ENCODE measurements at regions not wholly inside any gene's neighbourhood (a gene's known extent, or its start where the extent isn't known, plus 50 kb on each side); places are given as distances from the start of the nearest gene placed in this dataset.

- WGBS (ENCODE audit: insufficient coverage), result 68% methylated on average over 3 of the region's 7 CpGs
- H3K4me1 ChIP-seq (ENCODE audit: control insufficient read depth, insufficient read depth, low read length), result no peaks in the 10 kb centered on the region
- H3K36me3 ChIP-seq (ENCODE audit: control insufficient read depth, insufficient read depth, low read length), result no peaks in the 10 kb centered on the region
- no peak for DNase-seq
- H3K4me3 ChIP-seq (ENCODE audit: low read length), result no peak overlapping the region
- H3K27me3 ChIP-seq (ENCODE audit: control insufficient read depth, insufficient read depth, low read length), result no peaks in the 10 kb centered on the region
- no peaks in the 10 kb centered on the region for H3K9me3 ChIP-seq (replicated peaks; ENCODE audit: control insufficient read depth, low read depth, low read length)
- no peak overlapping the region for H3K27ac ChIP-seq (ENCODE audit: low read length)
Measured at GRCh38 chr4:125663896-125664767, 349.4 kb downstream of the FAT4 start.

GRCh38 chr4:125666635-125667034, 351.9 kb downstream of the FAT4 start:
- Histone ChIP-seq H3K4me1 (ENCODE audit: control insufficient read depth, insufficient read depth, low read length) (no peaks in the 10 kb centered on the region), H3K36me3 (ENCODE audit: control insufficient read depth, insufficient read depth, low read length) (no peaks in the 10 kb centered on the region), H3K27ac (ENCODE audit: low read length) (no peak overlapping the region), H3K4me3 (ENCODE audit: low read length) (no peak overlapping the region), H3K27me3 (ENCODE audit: control insufficient read depth, insufficient read depth, low read length) (no peaks in the 10 kb centered on the region), H3K9me3 (replicated peaks; ENCODE audit: control insufficient read depth, low read depth, low read length) (no peaks in the 10 kb centered on the region)
- no peak for DNase-seq
- no CpG with 5 or more reads among the region's 1 CpG for WGBS (ENCODE audit: insufficient coverage)

GRCh38 chr4:125676156-125676555, 361.4 kb downstream of the FAT4 start:
- no peak overlapping the region for H3K4me3 ChIP-seq (ENCODE audit: low read length)
- no peaks in the 10 kb centered on the region for H3K9me3 ChIP-seq (replicated peaks; ENCODE audit: control insufficient read depth, low read depth, low read length)
- no peaks in the 10 kb centered on the region for H3K4me1 ChIP-seq (ENCODE audit: control insufficient read depth, insufficient read depth, low read length)
- H3K36me3 ChIP-seq (ENCODE audit: control insufficient read depth, insufficient read depth, low read length), result no peaks in the 10 kb centered on the region
- WGBS (ENCODE audit: insufficient coverage), result 96% methylated on average over 14 of the region's 14 CpGs
- H3K27me3 ChIP-seq (ENCODE audit: control insufficient read depth, insufficient read depth, low read length), result no peaks in the 10 kb centered on the region
- H3K27ac ChIP-seq (ENCODE audit: low read length), result no peak overlapping the region
- no peak for DNase-seq

GRCh38 chr4:125676583-125676982, 361.8 kb downstream of the FAT4 start:
- no peaks in the 10 kb centered on the region for H3K9me3 ChIP-seq (replicated peaks; ENCODE audit: control insufficient read depth, low read depth, low read length)
- no peaks in the 10 kb centered on the region for H3K36me3 ChIP-seq (ENCODE audit: control insufficient read depth, insufficient read depth, low read length)
- no peak overlapping the region for H3K27ac ChIP-seq (ENCODE audit: low read length)
- H3K4me3 ChIP-seq (ENCODE audit: low read length), result no peak overlapping the region
- 94% methylated on average over 10 of the region's 12 CpGs for WGBS (ENCODE audit: insufficient coverage)
- no peak for DNase-seq
- H3K27me3 ChIP-seq (ENCODE audit: control insufficient read depth, insufficient read depth, low read length), result no peaks in the 10 kb centered on the region
- H3K4me1 ChIP-seq (ENCODE audit: control insufficient read depth, insufficient read depth, low read length), result no peaks in the 10 kb centered on the region

GRCh38 chr4:125677665-125678307, 363.0 kb downstream of the FAT4 start:
- H3K9me3 ChIP-seq (replicated peaks; ENCODE audit: control insufficient read depth, low read depth, low read length), result no peaks in the 10 kb centered on the region
- no CpG with 5 or more reads among the region's 2 CpGs for WGBS (ENCODE audit: insufficient coverage)
- H3K27ac ChIP-seq (ENCODE audit: low read length), result no peak overlapping the region
- H3K4me1 ChIP-seq (ENCODE audit: control insufficient read depth, insufficient read depth, low read length), result no peaks in the 10 kb centered on the region
- no peaks in the 10 kb centered on the region for H3K36me3 ChIP-seq (ENCODE audit: control insufficient read depth, insufficient read depth, low read length)
- H3K4me3 ChIP-seq (ENCODE audit: low read length), result no peak overlapping the region
- DNase-seq, result no peak
- no peaks in the 10 kb centered on the region for H3K27me3 ChIP-seq (ENCODE audit: control insufficient read depth, insufficient read depth, low read length)

- no peak for DNase-seq
- Histone ChIP-seq H3K4me3 (ENCODE audit: low read length) (no peak overlapping the region), H3K27me3 (ENCODE audit: control insufficient read depth, insufficient read depth, low read length) (no peaks in the 10 kb centered on the region)
Measured at GRCh38 chr4:125679989-125680388, 365.2 kb downstream of the FAT4 start.

GRCh38 chr4:125681240-125681639, 366.5 kb downstream of the FAT4 start:
- Histone ChIP-seq H3K4me1 (ENCODE audit: control insufficient read depth, insufficient read depth, low read length) (no peaks in the 10 kb centered on the region), H3K27ac (ENCODE audit: low read length) (no peak overlapping the region), H3K36me3 (ENCODE audit: control insufficient read depth, insufficient read depth, low read length) (no peaks in the 10 kb centered on the region), H3K27me3 (ENCODE audit: control insufficient read depth, insufficient read depth, low read length) (no peaks in the 10 kb centered on the region), H3K4me3 (ENCODE audit: low read length) (no peak overlapping the region), H3K9me3 (replicated peaks; ENCODE audit: control insufficient read depth, low read depth, low read length) (no peaks in the 10 kb centered on the region)
- no CpG with 5 or more reads among the region's 1 CpG for WGBS (ENCODE audit: insufficient coverage)
- peak; percentile 80 for DNase-seq

More at GRCh38 chr4:125679989-125680388, 365.2 kb downstream of the FAT4 start:
- H3K9me3 ChIP-seq (replicated peaks; ENCODE audit: control insufficient read depth, low read depth, low read length), result no peaks in the 10 kb centered on the region
- H3K36me3 ChIP-seq (ENCODE audit: control insufficient read depth, insufficient read depth, low read length), result no peaks in the 10 kb centered on the region
- no peaks in the 10 kb centered on the region for H3K4me1 ChIP-seq (ENCODE audit: control insufficient read depth, insufficient read depth, low read length)
- H3K27ac ChIP-seq (ENCODE audit: low read length), result no peak overlapping the region

GRCh38 chr4:125682730-125683129, 368.0 kb downstream of the FAT4 start:
- DNase-seq, result no peak
- Histone ChIP-seq H3K9me3 (replicated peaks; ENCODE audit: control insufficient read depth, low read depth, low read length) (no peaks in the 10 kb centered on the region), H3K27ac (ENCODE audit: low read length) (no peak overlapping the region), H3K36me3 (ENCODE audit: control insufficient read depth, insufficient read depth, low read length) (no peaks in the 10 kb centered on the region), H3K4me1 (ENCODE audit: control insufficient read depth, insufficient read depth, low read length) (no peaks in the 10 kb centered on the region), H3K4me3 (ENCODE audit: low read length) (no peak overlapping the region), H3K27me3 (ENCODE audit: control insufficient read depth, insufficient read depth, low read length) (no peaks in the 10 kb centered on the region)
- WGBS (ENCODE audit: insufficient coverage), result 97% methylated on average over 12 of the region's 18 CpGs

GRCh38 chr4:125688841-125689240, 374.1 kb downstream of the FAT4 start:
- no peaks in the 10 kb centered on the region for H3K27me3 ChIP-seq (ENCODE audit: control insufficient read depth, insufficient read depth, low read length)
- no peak for DNase-seq
- no peak overlapping the region for H3K4me3 ChIP-seq (ENCODE audit: low read length)
- H3K9me3 ChIP-seq (replicated peaks; ENCODE audit: control insufficient read depth, low read depth, low read length), result no peaks in the 10 kb centered on the region
- H3K4me1 ChIP-seq (ENCODE audit: control insufficient read depth, insufficient read depth, low read length), result no peaks in the 10 kb centered on the region
- no peak overlapping the region for H3K27ac ChIP-seq (ENCODE audit: low read length)
- H3K36me3 ChIP-seq (ENCODE audit: control insufficient read depth, insufficient read depth, low read length), result no peaks in the 10 kb centered on the region
- whole genome bisulfite sequencing (ENCODE audit: insufficient coverage), result no CpG with 5 or more reads among the region's 3 CpGs

GRCh38 chr4:125689805-125690204, 375.1 kb downstream of the FAT4 start:
- no peak overlapping the region for H3K4me3 ChIP-seq (ENCODE audit: low read length)
- DNase-seq, result no peak
- H3K9me3 ChIP-seq (replicated peaks; ENCODE audit: control insufficient read depth, low read depth, low read length), result no peaks in the 10 kb centered on the region
- no peaks in the 10 kb centered on the region for H3K36me3 ChIP-seq (ENCODE audit: control insufficient read depth, insufficient read depth, low read length)
- H3K4me1 ChIP-seq (ENCODE audit: control insufficient read depth, insufficient read depth, low read length), result no peaks in the 10 kb centered on the region
- H3K27me3 ChIP-seq (ENCODE audit: control insufficient read depth, insufficient read depth, low read length), result no peaks in the 10 kb centered on the region
- no peak overlapping the region for H3K27ac ChIP-seq (ENCODE audit: low read length)
